ENCODE measurements at regions not wholly inside any gene's neighbourhood (a gene's known extent, or its start where the extent isn't known, plus 50 kb on each side); places are given as distances from the start of the nearest gene placed in this dataset.

- DNase-seq (ENCODE audit: low read depth), result no peak
These were observed 377.7 kb upstream of the RBMS3 start for GRCh38 chr3:28903171-28903601.

GRCh38 chr3:28905798-28906197 lies 375.1 kb upstream of the RBMS3 start:
- DNase-seq (ENCODE audit: low read depth), result no peak

- no peak for DNase-seq (ENCODE audit: low read depth)
These were observed 374.1 kb upstream of the RBMS3 start for GRCh38 chr3:28906561-28907310.

GRCh38 chr3:28907616-28908015 lies 373.3 kb upstream of the RBMS3 start:
- no peak for DNase-seq (ENCODE audit: low read depth)

GRCh38 chr3:28912120-28912885 lies 368.6 kb upstream of the RBMS3 start:
- DNase-seq (ENCODE audit: low read depth), result no peak

GRCh38 chr3:28915741-28916500 lies 364.9 kb upstream of the RBMS3 start:
- DNase-seq (ENCODE audit: low read depth), result peak; percentile 21

GRCh38 chr3:28916713-28917499 lies 364.0 kb upstream of the RBMS3 start:
- peak; percentile 60 for DNase-seq (ENCODE audit: low read depth)

GRCh38 chr3:28917895-28918475 lies 362.9 kb upstream of the RBMS3 start:
- DNase-seq (ENCODE audit: low read depth), result no peak

GRCh38 chr3:28922376-28922775 lies 358.5 kb upstream of the RBMS3 start:
- DNase-seq (ENCODE audit: low read depth), result no peak

GRCh38 chr3:28923994-28924393 lies 356.9 kb upstream of the RBMS3 start:
- DNase-seq (ENCODE audit: low read depth), result no peak

- no peak for DNase-seq (ENCODE audit: low read depth)
These were observed 356.0 kb upstream of the RBMS3 start for GRCh38 chr3:28924744-28925360.

GRCh38 chr3:28933337-28933736 lies 347.5 kb upstream of the RBMS3 start:
- DNase-seq (ENCODE audit: low read depth), result no peak

- DNase-seq (ENCODE audit: low read depth), result no peak
These were observed 346.6 kb upstream of the RBMS3 start for GRCh38 chr3:28934126-28934813.

GRCh38 chr3:28935146-28935545 lies 345.7 kb upstream of the RBMS3 start:
- no peak for DNase-seq (ENCODE audit: low read depth)

- no peak for DNase-seq (ENCODE audit: low read depth)
These were observed 344.7 kb upstream of the RBMS3 start for GRCh38 chr3:28936154-28936553.

- peak; percentile 88 for DNase-seq (ENCODE audit: low read depth)
These were observed 340.3 kb upstream of the RBMS3 start for GRCh38 chr3:28940530-28940929.

- DNase-seq (ENCODE audit: low read depth), result no peak
These were observed 339.9 kb upstream of the RBMS3 start for GRCh38 chr3:28940994-28941393.

GRCh38 chr3:28947061-28947460 lies 333.8 kb upstream of the RBMS3 start:
- peak; percentile 25 for DNase-seq (ENCODE audit: low read depth)

- no peak for DNase-seq (ENCODE audit: low read depth)
These were observed 333.1 kb upstream of the RBMS3 start for GRCh38 chr3:28947751-28948150.

- DNase-seq (ENCODE audit: low read depth), result no peak
These were observed 332.2 kb upstream of the RBMS3 start for GRCh38 chr3:28948685-28949084.

Data from stromal cell of bone marrow (primary cell).